Sigmoid colon (tissue), 6 donors: ENCODE measurements at regions not wholly inside any gene's neighbourhood (a gene's known extent, or its start where the extent isn't known, plus 50 kb on each side); places are given as distances from the start of the nearest gene placed in this dataset.

Source experiments
- DNase-seq: peaks from one replicate; pipeline ENCODE4 v3.0.0-alpha.2; 2019
- H3K27ac ChIP-seq, 4 donors: fragments of 200-600 bp; sonication (generic); one replicate each; pipeline ENCODE4 v1.5.1; 2016 to 2019; ENCODE audit warnings: mild to moderate bottlenecking in 1 of 4
- H3K27me3 ChIP-seq, 3 donors: fragments of 200-600 bp; sonication (generic); one replicate each; pipeline ENCODE4 v1.5.1; 2019; ENCODE audit warnings: mild to moderate bottlenecking in 1 of 3
- H3K36me3 ChIP-seq, 4 donors: fragments of 200-600 bp; sonication (generic); one replicate each; pipeline ENCODE4 v1.5.1; 2016 to 2019
- H3K4me1 ChIP-seq, 4 donors: fragments of 200-600 bp; sonication (generic); one replicate each; pipeline ENCODE4 v1.5.1; 2017 to 2019
- H3K4me3 ChIP-seq, 4 donors: fragments of 200-600 bp; sonication (generic); one replicate each; pipeline ENCODE4 v1.5.1; 2017 to 2019; ENCODE audit warnings: mild to moderate bottlenecking in 2 of 4, moderate library complexity in 1 of 4
- H3K9me3 ChIP-seq, 4 donors: fragments of 200-600 bp in 3 of 4; sonication (generic) in 3 of 4; one replicate each; pipeline versions ENCODE4 v1.5.1 to v1.6.1; 2013 to 2019
- EP300 ChIP-seq, 4 donors: sonication (generic); formaldehyde crosslinking; IDR thresholded peaks; one replicate each; pipeline ENCODE4 v1.6.1; 2017; ENCODE audit warnings: antibody characterized with exemption in 4 of 4
- POLR2A ChIP-seq, 2 donors: fragments of 450-650 bp; IDR thresholded peaks; one replicate each; pipeline ENCODE4 v1.6.1; 2016; ENCODE audit warnings: antibody characterized with exemption in 2 of 2, mild to moderate bottlenecking in 2 of 2, moderate library complexity in 2 of 2
- POLR2AphosphoS5 ChIP-seq, 4 donors: sonication (generic); formaldehyde crosslinking; IDR thresholded peaks; one replicate each; pipeline ENCODE4 v1.6.1; 2017; ENCODE audit warnings: antibody characterized with exemption in 4 of 4
- WGBS, 2 donors: extraction: QIAGEN DNeasy Blood & Tissue Kit; methylation state at CpG; one replicate each; pipeline ENCODE4 v1.1.7; 2013; 5-methylcytosine and 5-hydroxymethylcytosine counted together
- intact Hi-C: fragments of 100-400 bp; cut with DNase I; formaldehyde crosslinking; loops from one replicate; pipeline ENCODE4 v1.15.1; 2023
- TF ChIP-seq, protein P1 (sequence below), 4 experiments: fragments of 450-650 bp in 3 of 4; fragments of 200-600 bp in 1 of 4; IDR thresholded peaks; one replicate each; pipeline ENCODE4 v1.5.1; 2016 to 2019; ENCODE audit warnings: antibody characterized with exemption in 4 of 4, mild to moderate bottlenecking in 3 of 4, moderate library complexity in 2 of 4
- donor health status: healthy with polysubstance abuse.
- donor health status: healthy.

DNA sequence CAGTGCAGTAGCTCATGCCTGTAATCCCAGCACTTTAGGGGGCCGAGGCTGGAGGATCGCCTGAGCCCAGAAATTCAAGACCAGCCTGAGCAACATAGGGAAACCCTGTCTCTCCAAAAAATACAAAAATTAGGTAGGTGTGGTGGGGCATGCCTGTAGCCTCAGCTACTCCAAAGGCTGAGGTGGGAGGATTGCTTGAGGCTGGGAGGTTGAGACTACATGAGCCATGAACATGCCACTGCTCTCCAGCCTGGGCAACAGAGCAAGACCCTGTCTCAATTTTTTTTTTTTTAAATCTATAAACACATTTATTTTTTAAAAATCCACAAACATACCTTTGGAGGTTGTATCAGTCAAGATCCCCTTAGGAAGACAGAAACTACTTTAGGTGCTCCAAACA, 326.3 kb downstream of the EPHA4 start:
- TF ChIP-seq POLR2AphosphoS5 (IDR thresholded peaks at IDR 0.05): no peak
- Histone ChIP-seq H3K36me3 (no peaks in the 10 kb centered on the region), H3K9me3 (no peaks in the 10 kb centered on the region), H3K27me3 (no peaks in the 10 kb centered on the region), H3K4me1 (no peaks in the 10 kb centered on the region), H3K4me3 (no peak overlapping the region), H3K27ac (no peak overlapping the region)
- intact Hi-C loops: no loop called here
- 68 to 93% methylated on average over 2 of the region's 2 CpGs for WGBS, 2 donors
- DNase-seq: no peak

DNA sequence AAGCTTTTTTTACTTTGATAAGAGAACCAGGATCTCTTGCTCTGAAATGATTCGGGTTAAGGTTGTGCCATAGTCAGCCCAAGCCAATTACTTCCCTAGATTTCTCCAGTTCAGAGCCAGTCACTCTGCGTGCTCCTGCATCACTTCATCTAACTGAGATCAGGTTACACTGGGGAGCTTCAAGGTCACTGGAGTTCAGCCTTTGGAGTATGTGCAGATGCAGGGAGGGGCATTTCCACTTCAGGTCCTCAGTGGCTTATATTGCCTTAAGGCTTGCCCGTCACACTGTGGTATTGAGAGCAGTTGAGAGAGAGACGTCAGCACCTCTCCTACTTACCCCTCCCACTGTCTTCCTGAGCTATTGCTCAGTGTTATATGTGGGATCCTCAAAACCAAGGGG, 317.8 kb downstream of the EPHA4 start:
- no peaks in the 10 kb centered on the region for H3K36me3 ChIP-seq
- 82 to 84% methylated on average over 4 of the region's 4 CpGs for WGBS, 2 donors
- no peak overlapping the region for H3K27ac ChIP-seq
- no peak overlapping the region for H3K4me3 ChIP-seq
- TF ChIP-seq EP300 (IDR thresholded peaks at IDR 0.05) (no peak), POLR2A (IDR thresholded peaks at IDR 0.05) (no peak), POLR2AphosphoS5 (IDR thresholded peaks at IDR 0.05) (no peak)
- TF ChIP-seq, protein P1, sequence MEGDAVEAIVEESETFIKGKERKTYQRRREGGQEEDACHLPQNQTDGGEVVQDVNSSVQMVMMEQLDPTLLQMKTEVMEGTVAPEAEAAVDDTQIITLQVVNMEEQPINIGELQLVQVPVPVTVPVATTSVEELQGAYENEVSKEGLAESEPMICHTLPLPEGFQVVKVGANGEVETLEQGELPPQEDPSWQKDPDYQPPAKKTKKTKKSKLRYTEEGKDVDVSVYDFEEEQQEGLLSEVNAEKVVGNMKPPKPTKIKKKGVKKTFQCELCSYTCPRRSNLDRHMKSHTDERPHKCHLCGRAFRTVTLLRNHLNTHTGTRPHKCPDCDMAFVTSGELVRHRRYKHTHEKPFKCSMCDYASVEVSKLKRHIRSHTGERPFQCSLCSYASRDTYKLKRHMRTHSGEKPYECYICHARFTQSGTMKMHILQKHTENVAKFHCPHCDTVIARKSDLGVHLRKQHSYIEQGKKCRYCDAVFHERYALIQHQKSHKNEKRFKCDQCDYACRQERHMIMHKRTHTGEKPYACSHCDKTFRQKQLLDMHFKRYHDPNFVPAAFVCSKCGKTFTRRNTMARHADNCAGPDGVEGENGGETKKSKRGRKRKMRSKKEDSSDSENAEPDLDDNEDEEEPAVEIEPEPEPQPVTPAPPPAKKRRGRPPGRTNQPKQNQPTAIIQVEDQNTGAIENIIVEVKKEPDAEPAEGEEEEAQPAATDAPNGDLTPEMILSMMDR (IDR thresholded peaks at IDR 0.05): no peak
- no peaks in the 10 kb centered on the region for H3K27me3 ChIP-seq
- no peaks in the 10 kb centered on the region for H3K4me1 ChIP-seq
- no peaks in the 10 kb centered on the region for H3K9me3 ChIP-seq
- no peak for DNase-seq
- intact Hi-C loops: no loop called here

- Histone ChIP-seq H3K9me3 (no peaks in the 10 kb centered on the region), H3K27ac (no peak overlapping the region), H3K4me3 (no peak overlapping the region), H3K36me3 (no peaks in the 10 kb centered on the region), H3K27me3 (no peaks in the 10 kb centered on the region), H3K4me1 (no peaks in the 10 kb centered on the region)
- TF ChIP-seq POLR2AphosphoS5 (IDR thresholded peaks at IDR 0.05): no peak
- no peak for TF ChIP-seq EP300 (IDR thresholded peaks at IDR 0.05)
- TF ChIP-seq, protein P1 (IDR thresholded peaks at IDR 0.05): no peak
- TF ChIP-seq POLR2A (IDR thresholded peaks at IDR 0.05): no peak
- 46 to 68% methylated on average over 5 of the region's 5 CpGs for WGBS, 2 donors
- intact Hi-C loops: no loop called here
- no peak for DNase-seq
These were observed 316.2 kb downstream of the EPHA4 start for GRCh38 chr2:221255862-221256261.

GRCh38 chr2:221258464-221258863, 313.6 kb downstream of the EPHA4 start:
- H3K27me3 ChIP-seq: no peaks in the 10 kb centered on the region
- intact Hi-C loops: no loop called here
- no peaks in the 10 kb centered on the region for H3K4me1 ChIP-seq
- no peak overlapping the region for H3K4me3 ChIP-seq
- 93 to 96% methylated on average over 3 of the region's 3 CpGs for WGBS, 2 donors
- H3K27ac ChIP-seq: no peak overlapping the region
- no peak for DNase-seq
- no peaks in the 10 kb centered on the region for H3K9me3 ChIP-seq
- no peak for TF ChIP-seq POLR2AphosphoS5 (IDR thresholded peaks at IDR 0.05)
- no peak for TF ChIP-seq POLR2A (IDR thresholded peaks at IDR 0.05)
- TF ChIP-seq, protein P1 (IDR thresholded peaks at IDR 0.05): no peak
- TF ChIP-seq EP300 (IDR thresholded peaks at IDR 0.05): no peak
- no peaks in the 10 kb centered on the region for H3K36me3 ChIP-seq

DNA sequence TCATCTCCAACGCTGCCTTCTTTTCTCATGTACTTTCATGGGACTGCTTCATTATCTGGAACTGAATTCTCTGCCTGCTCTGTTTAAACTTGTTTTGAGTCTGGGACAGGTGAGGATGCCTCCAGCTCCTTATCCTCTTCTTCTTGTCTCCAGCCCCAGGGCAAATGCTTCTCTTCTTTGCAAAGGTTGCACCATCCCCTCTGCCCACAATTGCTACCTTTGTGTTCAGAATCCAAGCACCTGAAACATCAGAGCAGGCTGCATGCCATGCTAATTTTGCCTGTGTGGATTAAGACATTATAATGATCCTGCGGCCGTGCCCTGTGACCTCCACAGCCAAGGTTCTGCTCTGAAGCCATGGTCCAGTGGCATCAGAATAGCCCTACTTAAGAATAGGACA, 309.5 kb downstream of the EPHA4 start:
- no peak for TF ChIP-seq EP300 (IDR thresholded peaks at IDR 0.05)
- TF ChIP-seq POLR2A (IDR thresholded peaks at IDR 0.05): no peak
- TF ChIP-seq, protein P1 (IDR thresholded peaks at IDR 0.05): no peak
- TF ChIP-seq POLR2AphosphoS5 (IDR thresholded peaks at IDR 0.05): no peak
- Histone ChIP-seq H3K9me3 (no peaks in the 10 kb centered on the region), H3K27me3 (no peaks in the 10 kb centered on the region), H3K4me3 (no peak overlapping the region), H3K4me1 (no peaks in the 10 kb centered on the region), H3K36me3 (no peaks in the 10 kb centered on the region), H3K27ac (no peak overlapping the region)
- DNase-seq: no peak
- intact Hi-C loops: no loop called here
- 92 to 95% methylated on average over 3 of the region's 3 CpGs for WGBS, 2 donors
